Cardiac fibroblast (primary cell): ENCODE measurements at regions not wholly inside any gene's neighbourhood (a gene's known extent, or its start where the extent isn't known, plus 50 kb on each side); places are given as distances from the start of the nearest gene placed in this dataset.

ENCODE experiments used
- DNase-seq, 2 donors: peaks; one replicate each; pipeline versions ENCODE4 v3.0.0 to v3.0.0-alpha.2; 2010; ENCODE audit warnings: low read depth in 2 of 2
- H3K4me3 ChIP-seq, 2 donors: replicated peaks in 1 of 2; 1 replicate in 1 of 2; 2 replicates in 1 of 2; pipeline ENCODE4 v1.5.1; 2011; ENCODE audit warnings: low read depth in 2 of 2, low read length in 2 of 2, mild to moderate bottlenecking in 2 of 2, moderate library complexity in 1 of 2
- TF ChIP-seq, protein P1 (sequence below): IDR thresholded peaks from one replicate; pipeline ENCODE4 v1.5.1; 2011; ENCODE audit warnings: low read depth, mild to moderate bottlenecking, low read length, inconsistent platforms

DNA sequence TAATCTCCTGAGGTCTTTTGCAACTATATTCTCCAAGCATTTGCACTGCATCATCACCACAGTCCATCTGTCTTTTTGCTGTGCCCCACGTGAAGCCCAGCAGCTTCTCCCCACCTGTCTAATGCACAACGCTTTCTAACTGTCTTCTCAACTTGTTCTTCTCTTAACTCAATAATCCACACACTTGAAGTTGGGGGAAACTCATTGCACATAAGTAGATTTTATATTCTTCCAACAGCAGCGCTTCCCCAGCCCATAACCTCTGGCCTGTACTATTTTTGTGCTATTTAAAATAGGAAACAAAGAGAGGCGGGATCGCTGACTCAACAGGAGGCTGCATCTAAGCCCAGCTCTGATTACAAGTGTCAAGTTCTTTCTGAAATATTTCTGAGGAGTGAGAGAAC lies 226.7 kb downstream of the GXYLT1 start:
- TF ChIP-seq, protein P1, sequence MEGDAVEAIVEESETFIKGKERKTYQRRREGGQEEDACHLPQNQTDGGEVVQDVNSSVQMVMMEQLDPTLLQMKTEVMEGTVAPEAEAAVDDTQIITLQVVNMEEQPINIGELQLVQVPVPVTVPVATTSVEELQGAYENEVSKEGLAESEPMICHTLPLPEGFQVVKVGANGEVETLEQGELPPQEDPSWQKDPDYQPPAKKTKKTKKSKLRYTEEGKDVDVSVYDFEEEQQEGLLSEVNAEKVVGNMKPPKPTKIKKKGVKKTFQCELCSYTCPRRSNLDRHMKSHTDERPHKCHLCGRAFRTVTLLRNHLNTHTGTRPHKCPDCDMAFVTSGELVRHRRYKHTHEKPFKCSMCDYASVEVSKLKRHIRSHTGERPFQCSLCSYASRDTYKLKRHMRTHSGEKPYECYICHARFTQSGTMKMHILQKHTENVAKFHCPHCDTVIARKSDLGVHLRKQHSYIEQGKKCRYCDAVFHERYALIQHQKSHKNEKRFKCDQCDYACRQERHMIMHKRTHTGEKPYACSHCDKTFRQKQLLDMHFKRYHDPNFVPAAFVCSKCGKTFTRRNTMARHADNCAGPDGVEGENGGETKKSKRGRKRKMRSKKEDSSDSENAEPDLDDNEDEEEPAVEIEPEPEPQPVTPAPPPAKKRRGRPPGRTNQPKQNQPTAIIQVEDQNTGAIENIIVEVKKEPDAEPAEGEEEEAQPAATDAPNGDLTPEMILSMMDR: no peak
- peak in 1 of 2 donors; percentile 15 for DNase-seq
- no peak overlapping the region for H3K4me3 ChIP-seq

DNA sequence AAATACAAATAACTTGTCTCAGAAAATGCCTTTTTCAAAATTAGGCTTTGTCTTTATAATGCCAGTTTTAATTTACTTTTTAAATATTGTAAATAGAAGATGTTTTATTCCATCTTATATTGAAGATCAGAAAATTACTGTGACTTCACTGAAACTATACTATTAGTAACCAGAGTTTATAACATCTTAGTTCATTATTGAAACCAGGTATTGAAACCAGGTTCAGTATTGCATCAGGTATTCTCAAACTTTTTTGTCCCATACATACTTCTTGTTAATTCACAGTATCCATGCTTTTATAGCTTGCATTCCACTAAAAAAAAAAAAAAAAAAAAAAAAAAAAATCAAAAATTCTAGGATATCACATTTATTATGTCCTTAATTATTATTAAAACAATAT lies 227.5 kb downstream of the GXYLT1 start:
- no peak for DNase-seq
- TF ChIP-seq, protein P1: no peak
- H3K4me3 ChIP-seq: no peak overlapping the region

DNA sequence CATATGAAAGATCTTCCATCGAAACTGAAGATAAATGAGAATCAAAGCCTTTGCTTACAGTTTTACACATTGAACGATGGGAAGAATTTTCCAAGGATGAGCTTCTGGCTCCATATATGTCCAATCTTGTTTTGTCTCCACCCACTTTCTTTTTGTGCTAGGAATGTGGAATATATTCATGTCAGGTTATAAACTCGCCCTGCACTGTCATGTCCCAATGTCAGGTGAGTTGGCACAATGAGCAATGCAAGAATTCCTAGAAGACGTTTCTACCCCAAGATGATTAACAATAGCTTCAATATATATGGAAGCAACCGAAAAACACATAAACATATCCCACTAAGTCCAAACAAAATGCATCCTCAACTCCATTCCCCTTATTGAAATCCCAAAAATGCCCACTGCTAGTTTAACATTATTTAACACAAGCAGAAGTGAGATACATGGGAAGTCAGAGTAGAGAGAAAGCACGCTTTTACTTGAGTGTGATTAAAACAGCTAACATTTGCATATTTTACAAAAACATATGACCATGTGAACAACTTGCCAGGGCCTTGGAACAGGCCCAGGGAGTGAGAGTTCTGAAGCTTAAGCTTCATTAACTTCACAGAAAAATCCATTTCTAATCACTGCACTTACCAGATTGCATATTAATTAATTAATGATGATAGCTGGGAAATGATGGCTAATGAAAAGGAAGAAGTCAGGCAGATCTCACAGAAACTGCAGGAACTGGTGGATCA lies 233.9 kb downstream of the GXYLT1 start:
- H3K4me3 ChIP-seq: no peak overlapping the region
- DNase-seq: no peak
- TF ChIP-seq, protein P1: no peak

DNA sequence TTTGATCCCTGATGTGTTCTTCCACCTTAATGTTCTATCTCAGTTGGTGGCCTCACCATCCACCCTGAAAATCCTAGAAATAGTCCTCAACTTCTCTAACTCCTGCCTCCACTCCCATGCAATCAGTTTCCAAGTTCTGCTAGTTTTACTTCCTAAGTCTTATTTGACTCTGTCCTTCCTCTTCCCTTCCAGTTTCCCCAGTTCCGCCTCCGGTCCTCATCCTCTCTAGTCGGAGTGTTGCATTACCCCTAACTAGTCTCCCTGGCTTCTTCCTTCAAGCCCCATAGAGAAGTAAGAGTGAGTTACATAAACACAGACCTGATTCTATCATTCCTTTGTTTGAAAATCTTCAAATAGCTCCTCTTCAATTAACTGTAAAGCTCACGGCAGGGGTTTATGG lies 236.5 kb downstream of the GXYLT1 start:
- no peak overlapping the region for H3K4me3 ChIP-seq
- no peak for DNase-seq
- TF ChIP-seq, protein P1: no peak

DNA sequence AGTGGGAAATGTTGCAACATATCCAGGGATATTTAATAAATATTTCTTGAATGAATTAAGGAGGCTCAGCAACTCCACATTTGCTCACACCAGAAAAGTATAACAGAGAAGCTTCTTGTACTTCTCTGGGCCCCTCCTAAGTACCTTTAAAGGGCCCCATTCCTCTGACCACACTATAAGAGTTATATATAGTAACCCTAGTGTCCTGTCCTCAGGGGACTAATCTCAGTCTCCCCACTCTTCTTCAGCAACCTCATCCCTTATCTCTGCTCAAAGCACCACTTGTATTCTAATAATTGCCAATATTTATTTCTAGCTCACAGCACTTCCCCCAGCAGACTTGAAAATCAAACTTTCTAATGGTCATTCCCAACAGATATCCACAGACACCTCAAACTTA lies 237.1 kb downstream of the GXYLT1 start:
- TF ChIP-seq, protein P1: no peak
- DNase-seq: no peak
- no peak overlapping the region for H3K4me3 ChIP-seq

DNA sequence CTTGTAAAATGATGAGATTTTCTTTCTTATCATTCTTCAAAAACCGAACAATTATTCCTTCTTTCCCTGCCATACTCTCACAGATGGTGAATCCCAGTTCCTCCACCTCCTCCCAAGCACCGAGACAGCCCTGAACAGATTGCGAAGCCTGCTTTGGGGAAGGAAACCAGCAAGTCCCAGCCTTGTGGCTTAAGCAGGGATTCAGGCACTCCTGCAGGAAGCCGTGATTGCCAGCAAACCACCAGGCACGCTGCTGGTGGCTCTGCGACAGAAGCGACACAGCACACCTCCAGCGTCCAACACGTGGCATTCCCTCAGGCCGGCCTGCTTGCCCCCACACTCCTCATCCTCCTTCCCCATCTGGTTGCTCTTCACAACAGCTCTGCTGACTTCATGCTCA lies 237.7 kb downstream of the GXYLT1 start:
- no peak overlapping the region for H3K4me3 ChIP-seq
- TF ChIP-seq, protein P1: no peak
- no peak for DNase-seq
